ENCODE measurements at regions not wholly inside any gene's neighbourhood (a gene's known extent, or its start where the extent isn't known, plus 50 kb on each side); places are given as distances from the start of the nearest gene placed in this dataset.

DNA sequence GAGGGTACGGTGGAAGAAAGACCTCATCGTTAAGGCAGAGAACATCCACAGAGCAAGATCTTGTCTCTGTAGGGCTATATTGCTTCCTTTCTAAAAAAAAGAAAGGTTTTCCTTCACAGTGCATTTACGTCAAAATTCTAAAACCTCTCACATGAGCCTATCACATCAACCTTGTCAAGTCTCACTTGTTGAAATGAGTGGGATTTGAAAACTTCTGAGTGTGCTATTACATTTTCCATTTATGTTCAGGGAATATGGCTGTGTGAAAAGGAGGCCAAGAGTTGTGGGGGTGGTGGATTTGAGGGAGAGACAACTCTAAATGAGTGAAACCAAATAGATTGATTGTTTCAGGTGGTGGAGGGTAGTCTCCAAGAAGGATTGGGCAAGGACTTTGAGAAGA is 147.1 kb upstream of the MPDZ start:
- Mint-ChIP-seq H3K4me1 (no peaks in the 10 kb centered on the region), H3K36me3 (ENCODE audit: low read depth) (no peaks in the 10 kb centered on the region), H3K27me3 (no peaks in the 10 kb centered on the region), H3K27ac (no peak overlapping the region), H3K4me3 (no peak overlapping the region), H3K9me3 (no peaks in the 10 kb centered on the region)
- no peak for ATAC-seq (ENCODE audit: low read depth)
- CTCF ChIA-PET: interaction anchor here (1.9 to 4.1 kb wide), 2 partner anchors 22 to 926 kb away, joined by 4 to 53 read pairs; no protein-coding TSS in a partner anchor
- POLR2A ChIA-PET: no interaction called here
- no peak for DNase-seq
- intact Hi-C loops (cut with micrococcal nuclease): loop anchor here (1.0 to 10.0 kb wide), 2 partner anchors 1008 to 1188 kb away; no protein-coding TSS in a partner anchor
- TF ChIP-seq CTCF (IDR thresholded peaks at IDR 0.05): no peak

DNA sequence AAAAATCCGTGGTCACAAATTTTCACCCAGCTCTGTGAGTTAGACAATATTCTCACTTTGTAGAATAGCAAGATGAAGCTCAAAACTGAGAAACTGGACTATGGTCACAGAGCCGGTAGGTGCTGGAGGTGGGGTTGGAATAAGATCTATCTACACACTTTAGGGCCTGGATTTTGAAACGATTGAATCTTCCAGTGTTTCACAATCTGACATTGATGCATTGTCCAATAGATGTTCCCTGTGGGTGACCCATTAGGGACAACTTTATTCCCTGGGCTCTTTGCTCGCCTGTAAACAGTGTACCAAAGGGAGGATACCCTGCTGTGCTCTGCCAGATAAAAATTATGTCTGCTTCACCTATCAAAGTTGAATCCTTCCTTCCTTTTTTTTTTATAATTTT is 145.4 kb upstream of the MPDZ start:
- intact Hi-C loops (cut with micrococcal nuclease): loop anchor here (10.0 kb wide), 1 partner anchor 1190 kb away; no protein-coding TSS in a partner anchor
- ChIA-PET CTCF (no interaction called here), POLR2A (no interaction called here)
- Mint-ChIP-seq H3K4me1 (no peaks in the 10 kb centered on the region), H3K4me3 (no peak overlapping the region), H3K36me3 (ENCODE audit: low read depth) (no peaks in the 10 kb centered on the region), H3K9me3 (no peaks in the 10 kb centered on the region), H3K27me3 (no peaks in the 10 kb centered on the region), H3K27ac (no peak overlapping the region)
- DNase-seq: no peak
- no peak for ATAC-seq (ENCODE audit: low read depth)
- TF ChIP-seq CTCF (IDR thresholded peaks at IDR 0.05): no peak

GRCh38 chr9:13424204-13424603 is 144.7 kb upstream of the MPDZ start:
- intact Hi-C loops (cut with micrococcal nuclease): loop anchor here (10.0 kb wide), 1 partner anchor 1191 kb away; no protein-coding TSS in a partner anchor
- CTCF ChIA-PET: no interaction called here
- POLR2A ChIA-PET: no interaction called here
- H3K27ac Mint-ChIP-seq: no peak overlapping the region
- H3K4me3 Mint-ChIP-seq: no peak overlapping the region
- DNase-seq (no peak), ATAC-seq (ENCODE audit: low read depth) (no peak)
- H3K36me3 Mint-ChIP-seq (ENCODE audit: low read depth): no peaks in the 10 kb centered on the region
- no peaks in the 10 kb centered on the region for H3K9me3 Mint-ChIP-seq
- H3K4me1 Mint-ChIP-seq: no peaks in the 10 kb centered on the region
- TF ChIP-seq CTCF (IDR thresholded peaks at IDR 0.05): no peak
- no peaks in the 10 kb centered on the region for H3K27me3 Mint-ChIP-seq

DNA sequence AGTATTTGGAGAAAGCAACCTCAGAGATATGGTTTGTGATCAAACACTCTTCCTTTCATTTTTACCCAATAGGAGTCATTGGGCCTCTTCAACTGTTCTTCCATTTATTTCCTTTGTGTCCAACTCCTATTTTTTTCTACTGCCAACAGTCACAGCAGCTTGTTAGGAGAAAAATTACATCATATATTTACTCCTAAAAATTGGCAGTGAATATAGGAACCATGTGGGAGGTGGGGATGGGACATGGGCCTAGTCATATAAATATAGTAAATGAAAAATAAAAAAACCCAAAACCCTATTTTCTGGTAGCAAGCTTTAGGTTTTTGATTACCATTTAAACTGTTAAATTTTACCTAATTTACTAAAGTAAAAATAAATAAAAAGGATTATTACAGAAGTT is 134.9 kb upstream of the MPDZ start:
- no peak overlapping the region for H3K27ac Mint-ChIP-seq
- no peaks in the 10 kb centered on the region for H3K9me3 Mint-ChIP-seq
- POLR2A ChIA-PET: no interaction called here
- CTCF ChIA-PET: no interaction called here
- no peaks in the 10 kb centered on the region for H3K27me3 Mint-ChIP-seq
- H3K4me3 Mint-ChIP-seq: no peak overlapping the region
- TF ChIP-seq CTCF (IDR thresholded peaks at IDR 0.05): no peak
- intact Hi-C loops (cut with micrococcal nuclease): no loop called here
- H3K36me3 Mint-ChIP-seq (ENCODE audit: low read depth): no peaks in the 10 kb centered on the region
- DNase-seq (no peak), ATAC-seq (ENCODE audit: low read depth) (no peak)
- H3K4me1 Mint-ChIP-seq: no peaks in the 10 kb centered on the region

DNA sequence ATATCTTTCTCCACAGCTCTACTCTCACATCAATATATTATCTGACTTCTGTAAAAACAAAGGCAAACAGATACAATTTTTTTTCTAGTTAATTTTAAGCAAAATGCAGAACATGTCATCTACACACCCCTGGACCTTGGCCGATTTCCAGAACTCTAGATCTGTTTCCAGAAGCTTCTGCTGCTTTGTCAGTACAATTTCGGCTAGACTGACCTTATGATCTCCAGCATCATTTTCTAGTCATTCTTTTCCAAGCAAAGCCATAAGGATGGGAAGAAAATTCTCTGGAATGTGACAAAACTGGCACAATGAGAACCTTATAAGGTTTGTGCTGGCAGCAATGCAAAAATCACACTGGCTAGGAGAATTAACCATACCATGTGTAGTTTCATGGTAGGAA is 132.8 kb upstream of the MPDZ start:
- Mint-ChIP-seq H3K9me3 (no peaks in the 10 kb centered on the region), H3K4me1 (no peaks in the 10 kb centered on the region), H3K27me3 (no peaks in the 10 kb centered on the region), H3K36me3 (ENCODE audit: low read depth) (no peaks in the 10 kb centered on the region), H3K27ac (no peak overlapping the region), H3K4me3 (no peak overlapping the region)
- DNase-seq (no peak), ATAC-seq (ENCODE audit: low read depth) (no peak)
- ChIA-PET POLR2A (no interaction called here), CTCF (no interaction called here)
- intact Hi-C loops (cut with micrococcal nuclease): no loop called here
- TF ChIP-seq CTCF (IDR thresholded peaks at IDR 0.05): no peak
